Keratinocyte (primary cell): ENCODE measurements at regions not wholly inside any gene's neighbourhood (a gene's known extent, or its start where the extent isn't known, plus 50 kb on each side); places are given as distances from the start of the nearest gene placed in this dataset.

Experiments used
- EZH2 ChIP-seq: IDR thresholded peaks from one replicate; pipeline ENCODE4 v1.6.1; 2012; ENCODE audit warnings: inconsistent platforms, mild to moderate bottlenecking, low read length, moderate library complexity
- TF ChIP-seq, protein P1 (sequence below), 3 experiments: IDR thresholded peaks in 1 of 3; conservative IDR thresholded peaks in 1 of 3; optimal IDR thresholded peaks in 1 of 3; 2 replicates in 2 of 3; 3 replicates in 1 of 3; pipeline versions ENCODE3 to v1.5.1; 2011; ENCODE audit warnings: low read length in 3 of 3, mild to moderate bottlenecking in 3 of 3, moderate library complexity in 2 of 3, control low read depth in 1 of 3, inconsistent platforms in 1 of 3; ENCODE audit not compliant: insufficient read depth in 2 of 3; ENCODE audit errors: extremely low read depth in 1 of 3

- TF ChIP-seq, protein P1, sequence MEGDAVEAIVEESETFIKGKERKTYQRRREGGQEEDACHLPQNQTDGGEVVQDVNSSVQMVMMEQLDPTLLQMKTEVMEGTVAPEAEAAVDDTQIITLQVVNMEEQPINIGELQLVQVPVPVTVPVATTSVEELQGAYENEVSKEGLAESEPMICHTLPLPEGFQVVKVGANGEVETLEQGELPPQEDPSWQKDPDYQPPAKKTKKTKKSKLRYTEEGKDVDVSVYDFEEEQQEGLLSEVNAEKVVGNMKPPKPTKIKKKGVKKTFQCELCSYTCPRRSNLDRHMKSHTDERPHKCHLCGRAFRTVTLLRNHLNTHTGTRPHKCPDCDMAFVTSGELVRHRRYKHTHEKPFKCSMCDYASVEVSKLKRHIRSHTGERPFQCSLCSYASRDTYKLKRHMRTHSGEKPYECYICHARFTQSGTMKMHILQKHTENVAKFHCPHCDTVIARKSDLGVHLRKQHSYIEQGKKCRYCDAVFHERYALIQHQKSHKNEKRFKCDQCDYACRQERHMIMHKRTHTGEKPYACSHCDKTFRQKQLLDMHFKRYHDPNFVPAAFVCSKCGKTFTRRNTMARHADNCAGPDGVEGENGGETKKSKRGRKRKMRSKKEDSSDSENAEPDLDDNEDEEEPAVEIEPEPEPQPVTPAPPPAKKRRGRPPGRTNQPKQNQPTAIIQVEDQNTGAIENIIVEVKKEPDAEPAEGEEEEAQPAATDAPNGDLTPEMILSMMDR (optimal IDR thresholded peaks at IDR 0.05 in 1 of 3, IDR thresholded peaks at IDR 0.05 in 1 of 3, conservative IDR thresholded peaks at IDR 0.05 in 1 of 3; ENCODE audit: extremely low read depth in 1 of 3, insufficient read depth in 2 of 3, low read length in 3 of 3), result no peak
- no peak for TF ChIP-seq EZH2
These were observed 247.3 kb downstream of the ETV1 start for GRCh38 chr7:13742126-13742525.
